Tongue (tissue), 1 donor: ENCODE measurements at regions not wholly inside any gene's neighbourhood (a gene's known extent, or its start where the extent isn't known, plus 50 kb on each side); places are given as distances from the start of the nearest gene placed in this dataset.
"Not testable (repeated sequence)": the region's sequence is repeated elsewhere in the genome, so short reads cannot be mapped to it uniquely, and the experiment has no call there.

ENCODE experiments used
- DNase-seq: peaks from one replicate; pipeline ENCODE4 v3.0.0-alpha.2; 2015

GRCh38 chr18:71471963-71472725 is 1072.0 kb downstream of the CBLN2 start:
- no peak for DNase-seq

DNA sequence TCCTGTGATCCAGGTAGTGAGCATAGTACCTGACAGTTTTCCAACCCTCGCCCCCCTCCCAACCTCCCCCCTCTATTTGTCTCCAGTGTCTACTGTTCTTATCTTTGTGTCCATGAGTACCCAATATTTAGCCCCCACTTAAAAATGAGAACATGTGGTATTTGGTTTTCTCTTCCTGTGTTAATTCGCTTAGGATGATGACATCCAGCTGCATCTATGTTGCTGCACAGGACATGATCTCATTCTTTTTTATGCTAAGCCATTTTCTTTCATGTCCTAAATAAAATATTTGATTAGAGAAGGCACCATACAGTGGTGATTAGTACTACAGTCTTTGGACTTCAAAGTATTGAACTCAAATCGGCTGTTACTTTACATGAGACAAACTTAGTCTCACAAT is 1087.9 kb downstream of the CBLN2 start:
- DNase-seq = no peak

DNA sequence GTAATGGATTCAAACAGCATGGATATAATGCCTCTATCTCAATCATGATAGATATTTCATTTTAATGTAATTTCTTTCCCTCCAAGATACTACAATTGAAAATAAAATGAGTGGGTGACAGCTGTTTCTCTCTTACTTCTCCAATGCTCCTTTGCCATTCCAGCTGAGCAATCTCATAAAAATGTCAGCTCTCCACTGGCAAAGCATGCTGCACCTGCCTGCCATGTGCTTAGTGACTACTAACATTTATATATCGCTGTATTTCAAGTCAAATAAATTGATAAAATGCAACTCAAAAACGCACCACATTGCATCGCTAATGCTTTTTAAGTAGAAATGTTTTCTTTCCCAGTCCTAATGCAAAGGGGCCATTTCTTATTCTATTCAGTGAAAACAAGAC is 1093.9 kb downstream of the CBLN2 start:
- DNase-seq = no peak

DNA sequence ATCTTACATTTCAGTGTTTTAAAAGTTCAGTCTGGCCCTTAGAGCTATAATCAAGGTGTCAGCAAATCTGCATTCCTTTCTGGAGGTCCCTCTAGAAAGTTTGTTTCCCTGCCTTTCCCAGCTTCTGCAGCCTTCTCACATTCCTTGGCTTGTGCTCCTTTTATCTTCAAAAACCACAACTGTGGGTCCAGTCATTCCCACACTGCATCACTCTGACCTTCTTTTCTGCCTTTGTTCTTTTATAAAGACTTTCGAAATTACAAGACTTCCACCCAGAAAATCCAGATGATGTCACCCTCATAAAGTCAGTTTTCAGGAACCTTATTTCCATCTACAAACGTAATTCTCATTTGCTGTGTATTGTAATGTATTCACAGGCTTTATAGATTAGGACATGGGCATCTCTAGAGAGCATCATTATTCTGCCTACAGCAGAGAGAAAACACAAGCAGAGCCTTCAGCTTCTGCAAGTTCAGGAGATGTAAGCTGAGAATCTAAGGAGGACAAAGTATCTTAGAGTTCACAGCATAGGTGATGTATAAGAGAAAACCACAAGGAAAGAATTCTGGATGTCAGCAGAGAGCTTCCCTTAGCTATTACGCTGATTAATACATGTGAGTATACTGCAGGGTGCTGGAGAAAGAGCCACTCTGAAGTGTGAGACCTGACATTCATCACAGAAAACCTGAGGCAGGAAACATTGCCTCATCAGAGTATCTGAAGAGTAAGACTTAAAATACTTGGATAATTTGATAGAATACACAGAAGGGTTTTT is 1100.2 kb downstream of the CBLN2 start:
- peak; percentile 2 for DNase-seq

- no peak for DNase-seq
These were observed 1101.4 kb downstream of the CBLN2 start for GRCh38 chr18:71442731-71443141.

DNA sequence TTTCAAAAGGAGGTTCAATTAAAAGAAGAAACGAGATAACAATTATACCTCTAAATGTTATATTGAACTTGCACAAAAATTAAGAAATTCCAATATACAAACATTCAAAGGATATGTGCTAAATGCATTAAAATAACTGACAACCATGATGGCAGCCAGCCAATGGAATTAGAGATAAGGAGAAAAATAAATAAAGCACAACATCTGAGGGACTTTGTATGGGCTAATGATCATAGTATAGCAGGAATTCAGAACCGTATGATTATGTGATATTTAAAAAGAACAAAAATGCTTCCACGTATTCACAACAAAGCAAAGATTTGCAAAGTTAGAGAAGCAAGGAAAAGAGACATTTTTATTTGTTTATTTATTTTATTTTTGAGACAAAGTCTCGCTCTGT is 1103.0 kb downstream of the CBLN2 start:
- DNase-seq = no peak

GRCh38 chr18:71437511-71437910 is 1106.6 kb downstream of the CBLN2 start:
- no peak for DNase-seq

GRCh38 chr18:71433373-71433772 is 1110.8 kb downstream of the CBLN2 start:
- DNase-seq = no peak

GRCh38 chr18:71431689-71432088 is 1112.5 kb downstream of the CBLN2 start:
- DNase-seq = no peak

DNA sequence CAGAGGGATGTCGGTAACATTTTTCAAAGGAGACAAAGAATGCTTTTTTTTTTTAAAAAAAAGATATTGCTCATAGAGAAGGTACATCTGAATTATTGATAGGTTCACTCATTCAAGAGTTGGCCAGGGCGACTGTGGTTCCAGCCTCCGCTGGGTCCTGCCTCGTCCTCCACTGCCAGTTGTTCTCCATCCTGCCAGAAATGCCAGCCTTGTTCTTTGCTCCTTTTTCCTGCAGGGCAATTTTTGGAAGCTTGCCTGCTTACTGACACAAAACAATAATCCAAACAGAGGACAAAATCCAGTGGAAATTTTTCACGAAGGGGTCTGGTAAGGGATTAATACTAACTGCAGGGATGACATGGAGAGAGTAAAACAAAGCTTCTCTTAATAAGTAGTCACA is 1113.0 kb downstream of the CBLN2 start:
- no peak for DNase-seq

- no peak for DNase-seq
These were observed 1117.7 kb downstream of the CBLN2 start for GRCh38 chr18:71426441-71426840.

DNA sequence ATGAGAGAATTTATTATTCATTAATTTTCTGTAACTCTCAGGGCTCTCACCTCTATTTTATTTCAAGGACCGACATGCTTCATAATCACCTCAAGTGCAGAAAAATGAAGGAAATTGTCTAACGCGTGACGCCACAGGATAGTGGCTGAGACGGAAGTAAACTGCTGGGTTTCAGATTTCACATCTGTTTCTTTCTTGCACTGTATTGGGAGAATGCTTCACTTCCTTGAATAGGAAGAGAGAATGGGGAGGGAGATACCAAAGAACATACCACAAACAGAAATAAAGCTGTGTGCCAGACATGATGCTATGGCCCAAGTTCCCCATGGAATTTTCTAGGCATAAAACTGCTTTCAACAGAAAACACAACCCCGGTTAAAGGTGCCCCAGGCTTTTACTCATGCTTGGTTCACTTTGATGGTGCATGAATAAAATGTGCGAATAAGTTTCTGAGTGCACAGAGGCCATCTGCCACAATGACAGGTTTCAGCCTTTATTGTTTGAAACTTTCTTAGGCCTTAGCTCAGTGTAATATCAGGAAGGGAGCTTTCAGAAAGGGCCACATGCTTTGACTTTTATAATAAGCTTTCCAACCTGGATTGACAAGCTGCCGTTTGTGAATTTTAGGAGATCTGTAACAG is 1116.4 kb downstream of the SOCS6 start:
- no peak for DNase-seq

DNA sequence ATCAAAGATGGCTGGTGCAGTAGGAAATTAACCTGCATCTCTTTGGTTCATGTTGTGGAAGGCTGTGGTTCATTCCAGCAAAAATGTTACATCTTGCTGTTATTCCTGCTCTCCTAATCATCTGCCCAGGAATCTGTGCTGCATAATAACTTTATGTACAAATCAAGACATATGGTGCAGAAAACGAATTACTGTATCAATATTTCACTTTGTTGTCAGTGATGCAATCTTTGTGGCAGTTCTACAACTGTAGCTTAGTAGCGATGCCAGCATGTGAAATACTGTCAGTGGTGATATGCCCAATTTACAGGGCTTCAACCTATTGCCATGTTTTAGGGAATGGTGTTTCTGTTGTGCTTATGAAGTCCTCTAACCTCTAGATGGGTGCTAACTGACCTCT is 1114.7 kb downstream of the SOCS6 start:
- no peak for DNase-seq

DNA sequence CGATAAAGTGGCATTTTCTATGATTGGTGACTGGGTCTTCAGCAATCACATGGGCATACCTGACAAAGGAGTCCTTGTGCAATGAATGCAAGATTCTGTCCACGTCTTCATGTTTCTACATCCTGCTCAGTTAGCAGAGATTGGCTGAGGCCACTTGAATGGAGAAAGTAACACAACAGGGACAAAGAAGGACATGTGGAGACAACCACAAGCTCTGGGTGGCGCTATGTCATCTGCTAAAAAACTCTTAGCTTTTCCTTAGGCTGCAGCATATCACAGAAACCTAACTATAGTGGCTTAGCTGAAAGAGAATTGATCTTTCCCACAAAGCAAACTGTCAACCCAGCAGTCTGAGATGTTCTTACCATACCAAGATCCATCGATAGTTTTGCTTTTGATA is 1109.7 kb downstream of the SOCS6 start:
- DNase-seq = peak; percentile 3

- no peak for DNase-seq
These were observed 1099.3 kb downstream of the SOCS6 start for GRCh38 chr18:71388148-71388547.

- no peak for DNase-seq
These were observed 1085.6 kb downstream of the SOCS6 start for GRCh38 chr18:71374294-71375000.

DNA sequence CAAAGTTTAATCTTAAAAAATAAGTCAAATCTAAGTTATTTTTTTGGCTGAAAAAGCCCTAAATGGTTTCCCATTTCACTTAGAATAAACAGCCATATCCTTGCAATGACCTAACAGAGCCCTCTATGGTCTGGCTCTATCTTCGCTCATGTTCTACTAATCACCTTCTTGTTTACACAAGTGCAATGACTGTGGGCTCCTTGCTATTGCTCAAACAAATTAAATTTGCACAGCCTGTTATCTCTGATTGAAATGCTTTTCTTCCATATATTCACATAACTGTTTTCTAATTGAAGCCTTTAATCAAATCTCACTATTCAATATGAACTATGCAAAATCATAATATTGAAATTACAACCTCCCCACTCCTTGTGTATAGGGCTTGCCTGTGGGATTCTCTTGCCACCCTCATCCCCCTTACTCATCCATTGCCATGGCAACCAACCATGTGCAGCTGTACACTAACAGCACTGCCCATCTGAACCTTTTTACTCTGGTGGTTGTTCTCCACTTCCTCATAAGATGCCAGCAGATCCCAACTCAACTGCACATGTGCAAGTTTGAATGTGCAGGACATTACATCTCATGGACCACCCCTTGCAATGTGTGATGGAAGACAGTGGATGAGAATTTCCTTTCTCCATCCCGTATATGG is 1083.2 kb downstream of the SOCS6 start:
- DNase-seq = no peak

DNA sequence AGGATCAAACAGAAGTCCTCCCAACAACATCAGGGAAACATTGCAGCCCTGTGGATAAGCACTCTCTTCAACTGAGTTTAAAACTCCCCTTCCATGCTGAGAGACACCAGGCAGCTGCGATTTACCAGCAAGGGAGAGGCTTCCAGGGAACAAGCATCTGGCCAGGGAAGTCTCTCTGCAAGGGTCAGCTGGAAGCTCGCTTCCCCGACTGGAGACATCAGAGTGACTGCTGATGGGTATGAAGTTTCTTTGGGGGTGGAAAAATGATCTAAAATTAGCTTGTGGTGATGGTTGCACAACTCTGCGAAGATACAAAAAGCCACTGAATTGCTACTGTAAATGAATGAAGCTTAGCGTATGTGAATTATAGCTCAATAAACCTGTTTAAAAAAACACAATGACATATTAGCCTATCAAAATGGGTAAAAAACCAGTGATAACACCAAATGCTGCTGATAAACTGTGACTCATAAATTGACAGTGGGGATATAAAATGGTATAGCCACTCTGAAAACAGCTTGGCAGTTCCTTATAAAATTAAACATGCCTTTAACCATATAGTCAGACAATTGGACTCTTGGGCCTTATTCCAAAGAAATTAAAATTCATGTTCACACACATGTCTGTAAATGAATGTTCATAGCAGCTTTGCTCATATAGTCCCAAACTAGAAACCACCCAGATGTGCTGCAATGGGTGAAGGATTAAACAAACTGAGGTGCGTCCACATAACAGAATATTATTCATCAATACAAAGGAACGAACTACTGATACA is 1082.0 kb downstream of the SOCS6 start:
- DNase-seq = peak; percentile 4

GRCh38 chr18:71370095-71370494 is 1081.2 kb downstream of the SOCS6 start:
- DNase-seq = no peak

GRCh38 chr18:71362140-71362539 is 1073.3 kb downstream of the SOCS6 start:
- DNase-seq = no peak

DNA sequence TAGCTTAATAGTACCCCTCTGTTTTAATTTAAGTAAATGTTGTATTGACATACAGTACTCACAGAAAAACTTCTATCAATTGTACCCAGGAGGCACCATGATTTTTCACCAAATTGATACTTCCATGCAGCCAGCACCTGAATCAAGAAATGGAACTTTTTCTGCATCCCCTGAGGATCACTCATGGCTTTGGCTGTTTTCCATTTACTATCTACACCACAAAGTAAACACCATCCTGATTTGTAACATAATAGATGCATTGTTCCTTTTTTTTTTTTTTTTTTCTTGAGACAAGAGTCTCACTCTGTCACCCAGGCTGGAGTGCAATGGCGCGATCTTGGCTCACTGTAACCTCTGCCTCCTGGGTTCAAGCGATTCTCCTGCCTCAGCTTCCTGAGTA is 1066.8 kb downstream of the SOCS6 start:
- DNase-seq = not testable (repeated sequence)
